DMS53 (cell line): ENCODE measurements at regions not wholly inside any gene's neighbourhood (a gene's known extent, or its start where the extent isn't known, plus 50 kb on each side); places are given as distances from the start of the nearest gene placed in this dataset.
A peak's percentile ranks its signal among the peaks of the same experiment; 100 is the strongest.

Experiments
- DNase-seq: peaks from one replicate; lab custom pipeline; 2025; lab: John Stamatoyannopoulos, UW

GRCh38 chr6:9523462-9523861 lies 891.4 kb downstream of the TFAP2A start:
- DNase-seq, result no peak

DNA sequence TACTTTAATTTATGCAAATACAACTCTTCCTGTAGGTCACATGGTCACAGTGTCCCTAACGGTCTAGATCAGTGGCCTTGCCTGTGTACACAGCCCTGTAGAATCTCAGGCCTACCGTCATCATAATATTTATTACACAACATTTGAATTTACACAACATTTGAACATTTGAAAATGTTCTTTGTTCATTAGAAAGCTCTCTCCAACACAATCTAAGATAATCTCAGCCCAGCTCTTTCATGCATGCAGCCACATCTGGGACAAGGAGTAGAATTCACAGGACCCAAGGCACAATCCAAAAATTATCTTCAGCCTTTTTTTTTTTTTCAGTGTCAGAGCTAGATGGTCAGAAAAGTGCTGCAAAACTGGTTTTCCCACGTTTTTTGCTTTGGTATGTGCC lies 892.8 kb downstream of the TFAP2A start:
- no peak for DNase-seq

- no peak for DNase-seq
Observed at GRCh38 chr6:9521152-9521530, 893.7 kb downstream of the TFAP2A start.

- DNase-seq, result no peak
Observed at GRCh38 chr6:9520417-9521151, 894.3 kb downstream of the TFAP2A start.

- no peak for DNase-seq
Observed at GRCh38 chr6:9518431-9518830, 896.4 kb downstream of the TFAP2A start.

DNA sequence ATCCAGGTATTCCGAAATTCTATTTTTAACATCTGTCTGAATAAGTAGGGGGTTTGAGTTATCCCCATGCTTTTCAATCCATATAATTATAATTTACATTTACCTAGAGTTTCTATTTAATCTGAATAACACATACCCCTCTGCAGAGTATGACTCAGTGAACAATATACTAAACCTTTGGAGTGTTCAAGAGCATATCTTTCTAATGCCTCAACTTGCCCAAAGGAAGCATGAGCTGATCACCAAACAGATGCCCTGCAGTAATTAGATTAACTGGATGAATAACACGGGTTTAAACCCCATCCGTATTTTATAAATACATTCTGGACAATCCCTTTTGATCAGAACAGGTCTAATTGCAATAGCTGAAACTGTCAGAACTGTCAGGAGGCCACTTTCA lies 897.1 kb downstream of the TFAP2A start:
- no peak for DNase-seq

DNA sequence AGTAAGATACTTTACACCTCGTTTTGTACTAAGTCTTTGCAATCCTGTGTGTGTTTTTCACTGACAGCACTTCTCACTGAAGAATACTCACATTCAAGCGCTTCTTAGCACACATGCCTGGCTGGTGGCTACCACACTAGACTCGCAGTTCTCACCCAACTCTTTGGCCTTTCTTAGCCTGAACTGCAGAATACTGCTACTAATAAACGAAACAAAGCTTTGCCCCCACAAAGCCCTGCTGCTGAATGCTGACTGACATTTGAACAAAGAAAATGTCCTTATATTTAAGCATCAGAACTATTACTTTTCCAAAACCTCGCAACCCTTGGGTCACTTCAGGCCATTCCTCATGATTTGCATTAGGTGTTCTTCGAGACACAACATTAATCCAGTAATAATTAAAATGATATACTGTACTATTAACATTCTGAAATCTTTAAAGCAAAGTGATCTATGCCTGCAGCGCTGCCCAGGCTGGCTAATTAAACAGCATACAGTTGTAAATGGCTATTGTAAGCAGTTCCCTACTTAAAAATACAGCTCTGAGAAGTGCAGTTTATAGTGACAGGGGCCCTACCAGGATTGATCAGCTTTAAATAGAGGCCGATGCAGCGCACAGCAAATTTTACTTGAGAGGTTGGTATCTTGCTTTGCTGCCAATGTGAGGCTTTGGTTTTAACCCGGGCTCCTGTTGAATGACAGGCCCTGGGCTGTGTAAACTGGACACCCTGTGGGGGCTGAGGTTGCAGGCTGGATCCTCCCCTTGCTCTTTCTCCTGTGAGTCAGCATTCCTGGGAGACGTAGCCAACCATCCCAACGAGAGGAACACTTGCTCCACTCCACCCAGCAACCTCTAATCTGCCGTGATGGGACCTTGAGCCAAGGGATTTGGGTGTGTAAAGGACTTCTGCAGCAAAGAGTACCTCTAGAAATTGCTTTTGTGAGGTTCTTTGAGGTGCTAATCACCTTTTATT lies 899.0 kb downstream of the TFAP2A start:
- peak; percentile 5 for DNase-seq

- DNase-seq, result no peak
Observed at GRCh38 chr6:9514146-9514545, 900.7 kb downstream of the TFAP2A start.

GRCh38 chr6:9511157-9511556 lies 903.7 kb downstream of the TFAP2A start:
- peak; percentile 8 for DNase-seq

GRCh38 chr6:9507136-9507895 lies 907.6 kb downstream of the TFAP2A start:
- DNase-seq, result no peak

DNA sequence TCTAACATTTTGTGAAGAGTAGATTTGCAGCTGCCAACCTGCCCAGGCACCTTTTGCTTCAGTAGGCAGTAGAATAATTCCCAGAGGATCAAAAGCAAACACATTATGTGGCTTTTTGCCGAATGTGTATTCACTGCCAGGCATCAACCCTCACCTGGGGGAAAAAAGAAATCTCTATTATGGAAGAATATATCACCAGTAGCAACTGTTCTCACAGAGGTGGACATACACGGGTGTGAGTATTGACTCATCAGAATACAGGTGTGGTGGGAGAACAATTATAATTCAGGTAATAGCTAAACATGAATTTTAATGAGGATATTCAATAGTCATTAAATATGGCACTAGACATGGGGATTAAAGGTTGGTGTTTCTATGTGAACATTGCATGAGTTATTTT lies 910.7 kb downstream of the TFAP2A start:
- DNase-seq, result no peak

DNA sequence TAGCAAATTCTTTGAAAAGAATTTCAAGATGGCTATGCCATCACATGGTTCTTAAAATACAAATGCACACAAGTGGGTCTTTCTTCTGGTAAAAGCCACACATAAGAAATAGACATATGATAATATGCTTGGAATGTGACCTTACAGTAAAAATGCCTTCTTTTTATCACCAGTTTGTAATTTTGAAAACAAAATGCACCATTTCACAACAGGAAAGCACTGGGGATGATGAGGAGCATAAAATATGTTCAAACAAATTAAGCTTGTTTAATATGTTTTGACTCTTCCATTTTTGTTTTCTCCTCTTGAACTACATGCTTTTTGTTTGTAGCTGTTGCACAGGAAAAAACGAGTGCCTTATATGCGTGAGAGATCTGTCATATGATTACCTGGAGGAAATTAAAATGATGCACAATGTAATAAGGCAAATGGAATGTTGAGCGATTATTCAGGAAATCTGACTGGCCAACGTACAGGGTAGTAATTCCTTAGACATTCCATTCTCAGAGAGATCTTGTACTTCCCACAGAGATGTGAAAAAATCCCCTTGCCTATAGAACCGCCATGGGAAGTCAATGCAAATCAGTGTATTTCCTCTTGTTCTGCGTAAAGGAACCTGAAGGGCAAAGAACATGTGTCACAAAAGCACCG lies 911.6 kb downstream of the TFAP2A start:
- DNase-seq, result no peak

DNA sequence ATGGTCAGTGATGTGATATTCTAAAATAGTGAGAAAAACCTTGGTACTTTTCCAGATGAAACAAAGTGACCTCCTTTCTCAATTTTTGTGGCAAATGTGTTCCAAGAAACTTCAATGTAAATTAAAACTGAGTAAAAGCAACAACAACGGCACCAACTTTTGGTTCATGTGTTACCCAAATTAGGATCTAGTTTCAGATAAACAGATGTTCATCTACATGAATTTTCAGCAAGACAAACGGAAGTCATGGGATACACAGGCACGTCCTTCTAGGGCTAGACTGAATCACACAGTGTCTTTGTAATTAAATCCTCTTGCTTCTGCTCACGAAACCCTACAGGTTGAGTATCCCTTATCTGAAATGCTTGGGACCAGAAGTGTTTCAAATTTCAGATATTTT lies 915.2 kb downstream of the TFAP2A start:
- no peak for DNase-seq

- no peak for DNase-seq
Observed at GRCh38 chr6:9496837-9497236, 918.0 kb downstream of the TFAP2A start.

DNA sequence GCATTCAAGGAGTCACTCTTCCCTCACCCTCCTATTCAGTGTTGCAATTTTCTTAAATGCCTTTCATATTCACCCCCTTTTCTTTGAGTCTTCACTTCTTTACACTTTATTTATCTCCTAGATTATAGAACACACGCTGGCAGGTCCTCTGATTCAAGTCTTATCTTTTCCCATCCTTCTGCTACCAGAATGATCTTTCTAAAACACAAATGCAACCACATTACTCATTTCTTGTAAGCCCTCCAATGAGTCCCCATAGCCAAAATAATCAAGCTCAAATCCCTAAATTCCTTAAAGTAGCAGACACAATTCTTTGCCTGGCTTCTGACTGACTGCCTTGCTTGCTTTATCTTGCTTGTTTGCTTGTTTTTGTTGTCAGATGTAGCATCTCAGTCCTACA lies 920.0 kb downstream of the TFAP2A start:
- no peak for DNase-seq

GRCh38 chr6:9492790-9493189 lies 922.1 kb downstream of the TFAP2A start:
- DNase-seq, result no peak

DNA sequence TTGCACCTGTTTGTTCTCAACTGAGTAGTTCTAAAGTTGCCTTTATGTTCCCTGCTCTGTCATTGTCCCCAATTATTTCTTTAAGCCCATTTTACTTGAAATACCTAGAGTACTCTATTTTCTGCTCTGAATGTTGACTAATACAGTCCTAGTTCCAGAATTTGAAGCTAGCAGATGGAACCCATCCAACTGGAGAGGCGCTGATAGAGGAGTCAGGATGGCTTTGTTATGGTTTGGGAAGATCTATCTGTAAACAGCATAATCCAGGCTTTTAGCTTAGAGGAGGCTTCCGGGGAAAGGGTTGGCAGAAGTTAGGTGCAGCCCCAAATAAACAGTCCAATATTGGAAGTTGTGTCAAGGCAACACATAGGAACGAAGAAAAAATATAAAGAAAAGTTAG lies 927.7 kb downstream of the TFAP2A start:
- DNase-seq, result no peak

- no peak for DNase-seq
Observed at GRCh38 chr6:9485992-9486391, 928.9 kb downstream of the TFAP2A start.

GRCh38 chr6:9484686-9485085 lies 930.2 kb downstream of the TFAP2A start:
- no peak for DNase-seq

GRCh38 chr6:9484091-9484490 lies 930.8 kb downstream of the TFAP2A start:
- DNase-seq, result no peak

- DNase-seq, result peak; percentile 81
Observed at GRCh38 chr6:9482030-9482738, 932.7 kb downstream of the TFAP2A start.
